ENCODE measurements at regions not wholly inside any gene's neighbourhood (a gene's known extent, or its start where the extent isn't known, plus 50 kb on each side); places are given as distances from the start of the nearest gene placed in this dataset.
"Not testable (repeated sequence)": the region's sequence is repeated elsewhere in the genome, so short reads cannot be mapped to it uniquely, and the experiment has no call there.

DNA sequence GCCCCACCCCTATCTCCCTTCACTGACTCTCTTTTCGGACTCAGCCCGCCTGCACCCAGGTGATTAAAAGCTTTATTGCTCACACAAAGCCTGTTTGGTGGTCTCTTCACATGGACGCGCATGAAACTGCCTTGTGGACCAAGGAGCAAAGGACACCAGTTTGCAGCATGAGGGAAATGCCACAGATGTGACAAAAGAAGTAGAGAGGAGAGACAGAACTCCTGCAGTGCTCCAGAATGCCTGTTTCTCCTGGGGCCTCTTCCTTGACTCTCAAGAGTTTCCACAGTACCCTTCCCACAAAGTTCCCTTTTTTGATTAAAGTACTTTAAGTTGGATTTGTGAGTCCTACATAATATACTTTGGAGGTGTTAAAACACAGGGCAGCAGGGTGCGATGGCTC lies 65.1 kb upstream of the MAML3 start:
- not testable (repeated sequence) for TF ChIP-seq POLR2A (IDR thresholded peaks at IDR 0.05)
- TF ChIP-seq, protein P1, sequence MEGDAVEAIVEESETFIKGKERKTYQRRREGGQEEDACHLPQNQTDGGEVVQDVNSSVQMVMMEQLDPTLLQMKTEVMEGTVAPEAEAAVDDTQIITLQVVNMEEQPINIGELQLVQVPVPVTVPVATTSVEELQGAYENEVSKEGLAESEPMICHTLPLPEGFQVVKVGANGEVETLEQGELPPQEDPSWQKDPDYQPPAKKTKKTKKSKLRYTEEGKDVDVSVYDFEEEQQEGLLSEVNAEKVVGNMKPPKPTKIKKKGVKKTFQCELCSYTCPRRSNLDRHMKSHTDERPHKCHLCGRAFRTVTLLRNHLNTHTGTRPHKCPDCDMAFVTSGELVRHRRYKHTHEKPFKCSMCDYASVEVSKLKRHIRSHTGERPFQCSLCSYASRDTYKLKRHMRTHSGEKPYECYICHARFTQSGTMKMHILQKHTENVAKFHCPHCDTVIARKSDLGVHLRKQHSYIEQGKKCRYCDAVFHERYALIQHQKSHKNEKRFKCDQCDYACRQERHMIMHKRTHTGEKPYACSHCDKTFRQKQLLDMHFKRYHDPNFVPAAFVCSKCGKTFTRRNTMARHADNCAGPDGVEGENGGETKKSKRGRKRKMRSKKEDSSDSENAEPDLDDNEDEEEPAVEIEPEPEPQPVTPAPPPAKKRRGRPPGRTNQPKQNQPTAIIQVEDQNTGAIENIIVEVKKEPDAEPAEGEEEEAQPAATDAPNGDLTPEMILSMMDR (IDR thresholded peaks at IDR 0.05) = not testable (repeated sequence)

All from lower leg skin (tissue), 3 donors.